DOHH2 (cell line): ENCODE measurements at regions not wholly inside any gene's neighbourhood (a gene's known extent, or its start where the extent isn't known, plus 50 kb on each side); places are given as distances from the start of the nearest gene placed in this dataset.

Experiments used
- H3F3A ChIP-seq: fragments of 200-600 bp; sonication (generic), shearing (Covaris generic); 2 replicates; pipeline ENCODE4 v1.6.0; 2016; ENCODE audit warnings: antibody characterized with exemption, mild to moderate bottlenecking; ENCODE audit not compliant: control insufficient read depth, insufficient read depth
- H3K27ac ChIP-seq: fragments of 200-600 bp; sonication (generic); 2 replicates; pipeline ENCODE4 v1.5.1; 2014; ENCODE audit warnings: low read depth, mild to moderate bottlenecking, low read length, moderate library complexity
- H3K27me3 ChIP-seq: fragments of 200-600 bp; sonication (generic); 2 replicates; pipeline ENCODE4 v1.6.1; 2014; ENCODE audit warnings: mild to moderate bottlenecking, low read length, mixed read lengths; ENCODE audit not compliant: control insufficient read depth
- H3K36me3 ChIP-seq: fragments of 200-600 bp; sonication (generic); 2 replicates; pipeline ENCODE4 v1.6.1; 2014; ENCODE audit warnings: mild to moderate bottlenecking, low read length, moderate library complexity, mixed read lengths; ENCODE audit not compliant: control insufficient read depth
- H3K4me1 ChIP-seq: fragments of 200-600 bp; sonication (generic); 2 replicates; pipeline ENCODE4 v1.6.1; 2014; ENCODE audit warnings: mild to moderate bottlenecking, low read length, mixed read lengths; ENCODE audit not compliant: control insufficient read depth
- H3K4me2 ChIP-seq: fragments of 200-600 bp; sonication (generic); 2 replicates; pipeline ENCODE4 v1.6.0; 2014; ENCODE audit warnings: mild to moderate bottlenecking, low read length, moderate library complexity
- H3K4me3 ChIP-seq: fragments of 200-600 bp; sonication (generic); 2 replicates; pipeline ENCODE4 v1.5.1; 2014; ENCODE audit warnings: mild to moderate bottlenecking, low read length, mixed read lengths
- H3K79me2 ChIP-seq: fragments of 200-600 bp; sonication (generic); 2 replicates; pipeline ENCODE4 v1.6.1; 2014; ENCODE audit warnings: mild to moderate bottlenecking, low read length, mixed read lengths; ENCODE audit not compliant: control insufficient read depth
- H3K9me2 ChIP-seq: fragments of 200-600 bp; sonication (generic); replicated peaks from 2 replicates; pipeline ENCODE4 v1.6.1; 2014; ENCODE audit warnings: mild to moderate bottlenecking, low read length, mixed read lengths; ENCODE audit not compliant: control insufficient read depth
- H3K9me3 ChIP-seq: fragments of 200-600 bp; sonication (generic); 2 replicates; pipeline ENCODE4 v1.6.1; 2014; ENCODE audit warnings: antibody characterized with exemption, low read length, mixed read lengths; ENCODE audit not compliant: control insufficient read depth, insufficient read depth
- H4K20me1 ChIP-seq: fragments of 200-600 bp; sonication (generic); 2 replicates; pipeline ENCODE4 v1.6.0; 2014; ENCODE audit warnings: low read depth, mild to moderate bottlenecking, antibody characterized with exemption, low read length, moderate library complexity; ENCODE audit not compliant: control insufficient read depth, insufficient read depth
- EZH2phosphoT487 ChIP-seq: fragments of 200-600 bp; sonication (generic); IDR thresholded peaks from 2 replicates; pipeline ENCODE4 v1.6.1; 2017; ENCODE audit warnings: borderline replicate concordance, mild to moderate bottlenecking, antibody characterized with exemption, low read length, moderate library complexity, mixed read lengths
- TF ChIP-seq, protein P1 (sequence below): fragments of 200-600 bp; sonication (generic); IDR thresholded peaks from one replicate; pipeline ENCODE4 v1.5.1; 2014; ENCODE audit warnings: antibody characterized with exemption, mild to moderate bottlenecking, low read depth, low read length; ENCODE audit not compliant: poor library complexity, severe bottlenecking

- Histone ChIP-seq H3K4me1 (no peaks in the 10 kb centered on the region), H4K20me1 (no peaks in the 10 kb centered on the region), H3K4me2 (no peak overlapping the region), H3F3A (no peaks in the 10 kb centered on the region), H3K9me3 (no peaks in the 10 kb centered on the region), H3K27me3 (peaks cover 11% of the 10 kb centered on the region), H3K4me3 (no peak overlapping the region), H3K79me2 (no peaks in the 10 kb centered on the region), H3K36me3 (no peaks in the 10 kb centered on the region), H3K9me2 (no peaks in the 10 kb centered on the region), H3K27ac (no peak overlapping the region)
- TF ChIP-seq, protein P1, sequence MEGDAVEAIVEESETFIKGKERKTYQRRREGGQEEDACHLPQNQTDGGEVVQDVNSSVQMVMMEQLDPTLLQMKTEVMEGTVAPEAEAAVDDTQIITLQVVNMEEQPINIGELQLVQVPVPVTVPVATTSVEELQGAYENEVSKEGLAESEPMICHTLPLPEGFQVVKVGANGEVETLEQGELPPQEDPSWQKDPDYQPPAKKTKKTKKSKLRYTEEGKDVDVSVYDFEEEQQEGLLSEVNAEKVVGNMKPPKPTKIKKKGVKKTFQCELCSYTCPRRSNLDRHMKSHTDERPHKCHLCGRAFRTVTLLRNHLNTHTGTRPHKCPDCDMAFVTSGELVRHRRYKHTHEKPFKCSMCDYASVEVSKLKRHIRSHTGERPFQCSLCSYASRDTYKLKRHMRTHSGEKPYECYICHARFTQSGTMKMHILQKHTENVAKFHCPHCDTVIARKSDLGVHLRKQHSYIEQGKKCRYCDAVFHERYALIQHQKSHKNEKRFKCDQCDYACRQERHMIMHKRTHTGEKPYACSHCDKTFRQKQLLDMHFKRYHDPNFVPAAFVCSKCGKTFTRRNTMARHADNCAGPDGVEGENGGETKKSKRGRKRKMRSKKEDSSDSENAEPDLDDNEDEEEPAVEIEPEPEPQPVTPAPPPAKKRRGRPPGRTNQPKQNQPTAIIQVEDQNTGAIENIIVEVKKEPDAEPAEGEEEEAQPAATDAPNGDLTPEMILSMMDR: no peak
- no peak for TF ChIP-seq EZH2phosphoT487
These were observed 473.0 kb downstream of the RPS24 start for GRCh38 chr10:78506614-78507013.

- Histone ChIP-seq H3K79me2 (no peaks in the 10 kb centered on the region), H3K36me3 (no peaks in the 10 kb centered on the region), H3K4me2 (no peak overlapping the region), H3K4me1 (no peaks in the 10 kb centered on the region), H3K4me3 (no peak overlapping the region), H3K9me3 (no peaks in the 10 kb centered on the region), H3K9me2 (no peaks in the 10 kb centered on the region), H3K27me3 (peaks cover 5% of the 10 kb centered on the region; the same call in 1 of the 2 replicates), H3K27ac (no peak overlapping the region), H4K20me1 (no peaks in the 10 kb centered on the region), H3F3A (no peaks in the 10 kb centered on the region)
- TF ChIP-seq EZH2phosphoT487: no peak
- TF ChIP-seq, protein P1: no peak
These were observed 474.0 kb downstream of the RPS24 start for GRCh38 chr10:78507510-78508160.

DNA sequence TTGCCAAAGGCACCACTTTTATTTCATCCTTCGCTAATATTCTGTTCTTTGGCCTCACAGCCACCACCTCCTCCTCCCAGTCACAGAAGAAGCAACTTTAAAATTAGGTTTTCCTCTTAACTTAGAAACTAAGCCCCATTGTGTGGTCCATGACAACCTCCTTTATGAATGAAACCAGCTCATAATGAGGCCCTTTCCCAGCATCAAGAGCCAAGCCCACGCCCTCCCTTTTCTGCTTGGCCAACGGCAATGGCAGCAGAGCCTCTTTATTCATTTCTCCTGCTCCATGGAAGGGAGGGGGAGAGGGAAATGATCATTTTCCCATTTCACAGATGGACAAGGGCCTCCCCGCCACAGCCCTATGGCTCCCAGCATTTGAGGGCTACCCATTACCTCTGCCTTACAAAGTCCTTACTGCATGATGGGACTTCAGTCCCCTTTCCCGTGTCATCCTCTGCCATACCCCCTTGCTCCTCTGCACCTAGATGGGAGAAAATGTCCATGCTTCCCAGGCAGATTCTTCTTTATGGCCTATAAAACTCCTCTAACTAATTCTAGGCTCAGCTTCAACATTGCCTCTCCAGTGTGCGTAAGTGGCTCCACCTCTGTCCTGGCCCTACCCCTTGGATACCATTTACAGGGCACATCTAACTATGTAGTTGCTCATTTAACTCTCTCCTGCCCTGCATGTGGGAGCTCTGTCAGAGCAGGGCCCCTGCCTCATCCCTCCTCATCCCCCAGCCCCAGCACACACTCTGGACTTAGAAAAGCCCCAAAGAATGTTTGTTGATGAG is 475.5 kb downstream of the RPS24 start:
- no peak overlapping the region for H3K4me3 ChIP-seq
- H3K36me3 ChIP-seq: no peaks in the 10 kb centered on the region
- H3K4me2 ChIP-seq: no peak overlapping the region
- H3F3A ChIP-seq: no peaks in the 10 kb centered on the region
- no peak overlapping the region for H3K27ac ChIP-seq
- H3K4me1 ChIP-seq: no peaks in the 10 kb centered on the region
- no peaks in the 10 kb centered on the region for H3K9me2 ChIP-seq
- no peaks in the 10 kb centered on the region for H3K9me3 ChIP-seq
- TF ChIP-seq, protein P1: no peak
- no peak for TF ChIP-seq EZH2phosphoT487
- no peaks in the 10 kb centered on the region for H4K20me1 ChIP-seq
- H3K79me2 ChIP-seq: no peaks in the 10 kb centered on the region
- no peaks in the 10 kb centered on the region for H3K27me3 ChIP-seq
